Glomerular endothelial cell (primary cell): ENCODE measurements at regions not wholly inside any gene's neighbourhood (a gene's known extent, or its start where the extent isn't known, plus 50 kb on each side); places are given as distances from the start of the nearest gene placed in this dataset.

ENCODE experiments used
- DNase-seq: peaks from one replicate; pipeline ENCODE4 v3.0.0-alpha.2; 2011; ENCODE audit warnings: low read depth, low spot score; ENCODE audit errors: extremely low read depth

GRCh38 chr5:8314965-8315364 is 446.0 kb downstream of the MTRR start:
- DNase-seq = no peak

DNA sequence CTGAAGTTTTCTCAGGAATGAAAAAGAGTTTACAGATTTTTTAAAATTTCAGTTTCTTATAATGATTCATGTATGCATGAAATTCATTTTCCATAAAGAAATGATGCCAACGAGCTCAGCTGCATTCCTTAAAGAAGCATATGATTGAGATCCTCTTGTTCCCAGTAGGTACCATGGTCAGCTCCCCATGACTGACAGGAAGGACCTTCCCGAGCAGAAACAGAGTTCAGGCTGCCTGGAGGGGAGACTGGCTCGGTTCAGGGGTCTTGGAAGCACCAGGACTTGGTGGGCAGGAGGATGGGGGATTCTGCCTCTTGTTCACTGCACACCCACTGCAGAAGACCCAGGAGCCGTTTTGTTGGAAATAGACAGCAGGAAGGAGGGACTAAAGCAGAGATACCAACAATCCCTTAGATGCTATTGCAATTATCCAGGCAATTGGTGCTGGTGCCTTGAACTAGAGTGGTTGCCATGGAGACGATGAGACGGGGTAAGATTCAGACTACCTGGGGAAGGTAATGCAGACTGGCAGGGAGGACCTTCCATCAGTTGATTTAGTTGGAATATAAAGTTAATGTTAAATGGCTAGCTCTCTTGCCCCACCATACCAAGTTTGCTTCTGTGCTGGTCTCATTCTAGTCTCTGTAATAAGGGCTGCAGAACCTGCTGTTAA is 447.8 kb downstream of the MTRR start:
- no peak for DNase-seq

- no peak for DNase-seq
These were observed 448.4 kb downstream of the MTRR start for GRCh38 chr5:8317335-8317734.

DNA sequence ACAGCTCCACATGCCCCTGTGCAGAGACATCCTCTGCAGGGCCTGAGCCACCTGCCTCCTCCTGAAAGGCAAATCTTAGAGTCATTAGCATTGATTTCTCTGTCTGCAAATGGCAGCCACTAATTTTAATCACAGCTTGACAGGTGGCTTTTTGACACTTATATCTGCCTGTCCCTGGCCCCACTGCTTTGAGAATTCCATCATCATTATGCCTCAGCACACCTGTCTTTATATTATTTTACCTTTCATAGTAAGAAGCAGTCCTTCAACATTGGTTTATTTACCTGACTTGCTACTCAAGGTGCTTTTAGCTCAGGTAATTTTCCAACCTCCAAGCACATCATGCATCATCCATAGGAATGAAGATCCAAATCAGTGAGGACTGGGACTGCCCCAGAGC is 451.3 kb downstream of the MTRR start:
- DNase-seq = no peak

DNA sequence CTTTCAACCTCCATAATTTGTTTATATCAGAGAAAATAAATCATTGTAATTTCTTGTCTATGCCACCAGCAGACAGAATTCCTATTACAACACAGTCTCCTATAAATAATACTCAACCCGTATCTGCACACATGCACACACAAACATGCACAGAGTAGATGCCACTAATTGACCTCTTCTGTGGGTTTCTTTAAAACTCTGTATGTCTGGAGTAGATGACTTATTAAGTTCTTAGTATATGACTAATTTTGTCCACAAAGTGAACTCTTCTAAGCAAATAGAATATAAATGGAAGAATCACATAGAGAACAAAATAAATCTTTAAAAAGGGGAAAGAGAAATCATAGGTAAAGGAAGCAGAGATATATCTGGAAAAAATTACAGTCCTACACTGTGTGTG is 452.3 kb downstream of the MTRR start:
- DNase-seq = no peak

DNA sequence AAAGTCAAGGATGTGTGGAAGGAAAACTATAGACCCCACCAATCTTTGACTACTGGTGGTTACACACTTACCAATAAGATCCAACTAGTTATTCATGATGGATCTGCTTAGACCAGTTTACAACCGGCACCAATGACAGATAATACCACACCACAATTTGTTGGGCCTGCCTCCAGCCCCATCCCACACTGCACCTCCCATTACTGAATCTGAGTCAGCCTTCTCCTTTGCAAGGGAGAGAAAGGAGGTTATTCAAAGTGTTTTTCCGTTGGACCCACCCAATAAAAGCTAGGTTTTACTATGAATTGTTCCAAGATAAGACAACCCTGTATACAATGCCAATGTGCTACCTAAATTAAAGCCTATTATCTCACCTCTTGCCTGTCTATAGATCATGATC is 453.5 kb downstream of the MTRR start:
- DNase-seq = no peak

DNA sequence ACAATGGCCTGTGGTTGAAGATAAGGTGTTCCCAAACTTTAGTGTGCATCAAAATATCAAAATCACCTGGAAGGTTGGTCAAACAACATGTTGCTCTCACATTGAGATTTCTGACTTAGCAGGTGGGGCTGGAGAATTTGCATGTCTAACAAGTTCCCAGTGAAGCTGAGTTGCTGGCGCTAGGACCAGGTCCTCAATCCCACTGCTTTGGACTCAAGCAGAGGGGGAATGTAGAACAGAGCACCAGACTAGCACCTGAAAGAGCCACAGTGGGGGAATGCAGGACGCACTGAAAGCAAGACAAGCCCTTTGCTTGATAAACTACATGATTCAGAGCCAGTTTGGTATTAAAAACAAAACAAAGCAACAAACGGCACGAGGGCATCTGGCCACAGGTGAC is 458.1 kb downstream of the MTRR start:
- DNase-seq = no peak

GRCh38 chr5:8329773-8330172 is 460.8 kb downstream of the MTRR start:
- DNase-seq = no peak

- DNase-seq = no peak
These were observed 463.9 kb downstream of the MTRR start for GRCh38 chr5:8332666-8333445.

DNA sequence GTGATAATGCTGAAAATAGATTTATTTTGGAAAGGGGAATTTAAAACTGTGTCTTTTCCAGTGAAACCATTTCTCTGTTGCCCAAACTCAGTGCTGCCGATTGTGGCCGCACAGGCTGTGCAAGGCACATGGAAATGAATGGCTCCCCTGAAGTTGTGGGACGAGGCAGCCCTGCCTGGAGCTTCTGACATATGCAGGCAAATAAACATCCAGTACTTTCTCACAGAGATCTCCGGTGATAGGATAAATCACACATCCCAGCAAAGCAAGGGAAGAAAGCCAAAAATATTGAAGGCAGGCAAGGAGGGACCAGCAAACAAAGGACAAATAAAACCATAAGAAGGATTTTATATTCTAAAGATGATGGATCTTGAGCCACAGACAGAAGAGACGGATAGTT is 464.5 kb downstream of the MTRR start:
- DNase-seq = no peak

- DNase-seq = no peak
These were observed 465.0 kb downstream of the MTRR start for GRCh38 chr5:8333977-8334376.

DNA sequence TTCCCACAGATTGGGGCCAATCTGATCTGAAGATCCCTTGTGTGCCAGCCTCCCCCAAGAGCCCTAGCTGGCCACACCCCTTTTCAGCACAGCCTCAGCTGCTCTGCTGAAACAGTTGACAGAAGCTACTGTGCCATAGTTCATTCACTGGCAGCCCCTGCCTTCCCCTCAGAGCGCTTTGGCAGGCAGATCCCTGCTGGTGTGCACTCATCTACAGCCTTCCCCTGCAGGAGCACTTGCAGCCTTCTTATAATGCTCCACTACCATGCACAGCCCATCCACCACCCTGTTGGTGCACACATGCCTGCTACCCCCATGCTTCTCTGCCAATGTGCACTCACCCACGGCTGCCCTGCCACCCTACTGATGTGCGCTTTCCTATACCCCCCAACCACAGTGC is 471.3 kb downstream of the MTRR start:
- no peak for DNase-seq

DNA sequence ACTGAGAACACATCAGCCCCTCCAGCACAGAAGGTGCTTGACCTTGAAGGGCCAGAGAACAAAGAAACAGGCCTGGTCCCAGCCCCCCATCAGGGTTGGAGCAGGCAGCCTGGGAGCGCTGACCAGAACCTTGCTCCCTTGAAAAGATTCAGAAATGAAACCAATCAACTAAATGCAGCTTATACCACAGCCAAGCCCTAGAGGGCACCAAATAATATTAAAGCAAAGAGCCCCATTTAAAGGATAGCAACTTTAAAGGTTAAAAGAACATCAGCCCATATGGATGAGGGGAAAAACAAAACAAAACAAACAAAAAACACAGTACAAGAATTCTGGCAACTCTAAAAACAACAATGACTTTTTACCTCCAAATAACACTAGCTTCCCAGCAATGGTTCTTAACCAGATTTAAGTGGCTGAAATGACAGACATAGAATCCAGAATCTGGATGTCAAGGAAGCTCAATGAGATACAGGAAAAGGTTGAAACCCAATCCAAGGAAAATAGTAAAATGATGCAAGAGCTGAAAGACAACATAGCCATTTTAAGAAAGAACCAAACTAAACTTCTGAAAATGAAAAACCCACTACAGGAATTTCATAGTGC is 471.9 kb downstream of the MTRR start:
- no peak for DNase-seq

GRCh38 chr5:8341406-8341805 is 472.5 kb downstream of the MTRR start:
- DNase-seq = no peak

DNA sequence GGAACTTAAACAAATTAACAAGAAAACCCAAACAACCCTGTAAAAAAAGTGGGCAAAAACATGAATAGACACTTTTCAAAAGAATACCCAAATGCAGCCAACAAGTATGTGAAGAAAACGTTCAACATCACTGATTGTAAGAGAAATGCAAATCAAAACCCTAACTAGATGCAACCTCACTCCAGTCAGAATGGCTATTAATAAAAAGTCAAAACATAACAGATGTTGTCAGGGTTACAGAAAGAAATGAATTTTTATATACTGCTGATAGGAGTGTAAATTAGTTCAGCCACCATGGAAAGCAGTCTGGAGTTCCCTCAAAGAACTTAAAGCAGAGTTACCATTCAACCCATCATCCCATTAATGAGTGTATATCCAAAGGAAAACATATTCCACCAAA is 479.0 kb downstream of the MTRR start:
- no peak for DNase-seq

- no peak for DNase-seq
These were observed 480.9 kb downstream of the MTRR start for GRCh38 chr5:8349855-8350254.

GRCh38 chr5:8350644-8351339 is 481.8 kb downstream of the MTRR start:
- no peak for DNase-seq

DNA sequence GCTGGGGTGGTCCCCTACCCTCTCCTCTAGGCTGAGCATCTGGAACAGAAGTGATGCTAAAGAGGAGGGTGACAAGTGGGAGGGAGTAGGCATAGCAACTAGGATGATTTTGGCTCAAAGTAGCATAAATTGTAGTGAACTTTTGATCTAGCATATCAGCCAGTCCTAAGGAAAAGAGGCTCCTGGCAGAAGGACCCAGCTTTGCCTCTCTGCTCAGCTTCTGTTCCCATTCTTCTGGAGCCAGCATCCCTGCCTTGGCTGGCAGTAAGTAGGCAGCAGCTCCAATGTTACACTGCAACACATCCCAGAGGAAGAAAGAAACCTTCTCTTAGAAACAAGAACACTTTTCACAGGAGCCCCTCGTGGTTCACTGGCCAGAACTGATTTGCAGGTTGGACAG is 487.0 kb downstream of the MTRR start:
- DNase-seq = no peak

DNA sequence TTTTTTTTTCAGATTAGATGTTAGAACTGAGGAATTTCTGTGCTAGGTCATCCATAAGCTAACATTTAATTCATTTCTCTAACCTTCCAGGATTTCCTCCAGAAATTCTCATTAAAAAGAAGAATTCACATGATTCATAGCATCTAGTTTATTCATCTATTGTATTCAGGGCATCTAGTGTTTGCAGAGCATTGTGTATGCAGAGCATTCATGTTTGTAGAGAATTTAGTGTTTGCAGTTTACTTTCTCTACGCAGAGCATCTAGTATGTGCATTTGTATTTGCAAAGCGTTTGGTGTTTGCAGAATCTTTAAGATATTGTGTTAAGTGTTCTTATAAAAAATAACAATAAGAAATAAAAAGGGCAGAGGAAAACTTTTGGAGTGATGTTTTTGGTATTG is 491.1 kb downstream of the MTRR start:
- no peak for DNase-seq

GRCh38 chr5:8362495-8362894 is 493.5 kb downstream of the MTRR start:
- no peak for DNase-seq

DNA sequence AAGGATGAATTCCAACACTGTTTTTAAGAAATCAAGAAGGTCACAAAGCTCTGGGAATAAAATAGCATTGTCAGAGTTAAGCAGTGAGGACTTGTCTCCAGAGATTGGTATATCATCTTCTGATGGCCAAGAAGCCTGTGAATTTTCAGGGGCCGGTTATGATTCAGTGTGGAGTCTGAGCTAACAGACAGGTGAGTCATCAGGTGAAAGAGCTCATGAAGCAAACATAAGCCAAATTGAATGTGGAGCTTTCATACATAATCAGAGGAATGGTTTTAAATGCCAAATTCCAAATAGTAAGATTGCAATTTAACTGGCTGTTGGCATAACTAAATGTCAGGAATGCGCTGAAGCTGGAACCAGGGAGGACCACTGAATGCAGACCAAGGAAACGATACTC is 494.2 kb downstream of the MTRR start:
- no peak for DNase-seq

GRCh38 chr5:8366266-8366665 is 497.3 kb downstream of the MTRR start:
- no peak for DNase-seq
